WERI-Rb-1 (cell line): ENCODE measurements at regions not wholly inside any gene's neighbourhood (a gene's known extent, or its start where the extent isn't known, plus 50 kb on each side); places are given as distances from the start of the nearest gene placed in this dataset.

ENCODE experiments used
- DNase-seq: peaks from one replicate; pipeline ENCODE4 v3.0.0-alpha.2; 2020
- H3K27ac ChIP-seq: fragments of 250-450 bp; sonication (Bioruptor Pico); 2 replicates; pipeline ENCODE4 v1.5.1; 2020; ENCODE audit warnings: mild to moderate bottlenecking, moderate library complexity
- H3K27me3 ChIP-seq: fragments of 250-450 bp; sonication (Bioruptor Pico); 2 replicates; pipeline ENCODE4 v1.5.1; 2021; ENCODE audit warnings: mild to moderate bottlenecking, low read depth, moderate library complexity; ENCODE audit not compliant: insufficient read depth, severe bottlenecking
- H3K36me3 ChIP-seq: fragments of 250-450 bp; sonication (Bioruptor Pico); 2 replicates; pipeline ENCODE4 v1.5.1; 2020; ENCODE audit warnings: mild to moderate bottlenecking, moderate library complexity
- H3K4me3 ChIP-seq: 2 replicates; pipeline ENCODE4 v1.5.1; 2011; ENCODE audit warnings: low read depth, mild to moderate bottlenecking, control low read depth, low read length
- H3K9me3 ChIP-seq: fragments of 250-450 bp; sonication (Bioruptor Pico); 2 replicates; pipeline ENCODE4 v1.5.1; 2021; ENCODE audit warnings: mild to moderate bottlenecking, moderate library complexity; ENCODE audit not compliant: severe bottlenecking
- CTCF ChIP-seq: IDR thresholded peaks from 2 replicates; pipeline ENCODE4 v1.5.1; 2011; ENCODE audit warnings: low read depth, mild to moderate bottlenecking, control low read depth, inconsistent platforms, low read length

GRCh38 chr1:55388960-55389359 lies 173.8 kb upstream of the USP24 start:
- H3K27me3 ChIP-seq = no peaks in the 10 kb centered on the region
- peaks cover 2% of the 10 kb centered on the region for H3K9me3 ChIP-seq
- TF ChIP-seq CTCF = no peak
- H3K27ac ChIP-seq = no peak overlapping the region
- no peaks in the 10 kb centered on the region for H3K36me3 ChIP-seq
- no peak for DNase-seq
- no peak overlapping the region for H3K4me3 ChIP-seq

DNA sequence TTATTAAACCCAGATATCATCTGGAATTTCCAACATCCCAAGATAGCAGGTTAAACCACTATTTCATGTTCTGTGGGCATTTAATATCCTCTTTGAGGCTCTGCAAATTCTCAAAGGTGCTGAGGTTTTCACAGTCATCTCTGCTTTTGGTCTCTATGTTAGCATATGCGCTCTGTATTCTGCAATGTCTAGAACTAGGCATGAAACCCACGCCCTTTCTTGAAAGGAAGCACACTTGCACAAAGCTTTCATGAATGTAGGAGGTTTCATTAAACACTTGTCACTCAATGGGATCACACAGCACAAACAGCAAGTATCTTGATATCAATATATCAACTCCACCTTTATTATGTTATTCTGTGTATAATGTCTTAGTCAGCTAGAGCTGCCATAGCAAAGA lies 172.0 kb upstream of the USP24 start:
- peaks cover 2% of the 10 kb centered on the region for H3K9me3 ChIP-seq
- no peaks in the 10 kb centered on the region for H3K36me3 ChIP-seq
- no peaks in the 10 kb centered on the region for H3K27me3 ChIP-seq
- no peak for DNase-seq
- H3K4me3 ChIP-seq = no peak overlapping the region
- H3K27ac ChIP-seq = no peak overlapping the region
- TF ChIP-seq CTCF = no peak

DNA sequence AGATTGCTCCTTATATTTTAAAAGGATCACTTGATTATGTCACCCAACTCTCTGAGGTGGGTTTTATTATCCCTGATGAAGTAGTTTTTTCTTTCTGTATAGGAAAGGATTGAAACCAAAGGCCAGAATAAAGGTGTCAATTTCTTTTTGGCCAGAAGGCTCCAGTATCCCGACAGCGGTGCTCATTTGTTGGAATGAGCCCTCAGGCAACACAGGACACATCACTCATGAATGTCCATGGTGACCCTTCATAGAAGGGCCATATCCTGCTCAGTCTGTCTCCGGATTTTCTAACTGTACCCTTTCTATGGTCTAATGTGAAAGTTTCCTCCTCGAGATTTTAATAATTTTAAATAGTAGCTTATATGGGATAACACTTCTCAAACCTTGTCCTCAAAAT lies 171.3 kb upstream of the USP24 start:
- Histone ChIP-seq H3K36me3 (no peaks in the 10 kb centered on the region), H3K4me3 (no peak overlapping the region), H3K27ac (no peak overlapping the region), H3K27me3 (no peaks in the 10 kb centered on the region), H3K9me3 (peaks cover 2% of the 10 kb centered on the region)
- no peak for TF ChIP-seq CTCF
- DNase-seq = no peak

GRCh38 chr1:55385402-55386018 lies 170.3 kb upstream of the USP24 start:
- no peaks in the 10 kb centered on the region for H3K36me3 ChIP-seq
- H3K4me3 ChIP-seq = no peak overlapping the region
- no peak for DNase-seq
- no peaks in the 10 kb centered on the region for H3K27me3 ChIP-seq
- H3K9me3 ChIP-seq = peaks cover 2% of the 10 kb centered on the region
- TF ChIP-seq CTCF = no peak
- H3K27ac ChIP-seq = no peak overlapping the region

- no peak overlapping the region for H3K4me3 ChIP-seq
- H3K27ac ChIP-seq = no peak overlapping the region
- H3K36me3 ChIP-seq = no peaks in the 10 kb centered on the region
- DNase-seq = no peak
- no peaks in the 10 kb centered on the region for H3K27me3 ChIP-seq
- no peak for TF ChIP-seq CTCF
- no peaks in the 10 kb centered on the region for H3K9me3 ChIP-seq
Measured at GRCh38 chr1:55384637-55385036, 169.5 kb upstream of the USP24 start.

DNA sequence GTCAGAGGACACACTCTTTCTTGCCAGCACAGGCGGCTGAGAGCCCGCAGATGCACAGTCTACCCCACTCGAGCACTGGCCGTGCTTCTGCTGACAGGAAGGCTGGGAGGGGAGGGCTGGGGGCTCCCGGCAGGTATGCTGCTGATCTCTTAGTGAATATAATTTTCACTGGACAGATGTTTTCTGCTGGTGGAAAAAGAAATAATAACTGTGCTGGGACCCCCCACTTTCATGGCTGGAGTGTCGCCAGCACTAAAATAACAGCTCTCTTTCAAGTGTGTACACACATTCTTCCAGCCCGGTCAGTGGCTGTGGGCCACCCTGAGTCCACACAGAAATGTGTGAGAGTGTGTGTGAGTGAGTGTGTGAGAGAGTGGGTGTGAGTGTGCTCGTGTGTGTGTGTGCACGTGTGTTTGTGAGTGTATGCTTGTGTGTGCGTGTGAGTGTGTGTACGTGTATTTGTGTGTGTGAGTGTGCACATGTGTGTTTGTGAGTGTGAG lies 167.7 kb upstream of the USP24 start:
- Histone ChIP-seq H3K27me3 (no peaks in the 10 kb centered on the region), H3K9me3 (no peaks in the 10 kb centered on the region), H3K4me3 (no peak overlapping the region), H3K36me3 (no peaks in the 10 kb centered on the region), H3K27ac (no peak overlapping the region)
- no peak for TF ChIP-seq CTCF
- DNase-seq = no peak
